Epithelial cell of esophagus (primary cell): ENCODE measurements at regions not wholly inside any gene's neighbourhood (a gene's known extent, or its start where the extent isn't known, plus 50 kb on each side); places are given as distances from the start of the nearest gene placed in this dataset.

Experiments used
- DNase-seq: peaks from one replicate; pipeline ENCODE4 v3.0.0; 2010; ENCODE audit warnings: low read depth
- H3K4me3 ChIP-seq: 2 replicates; pipeline ENCODE4 v1.5.1; 2011; ENCODE audit warnings: mild to moderate bottlenecking, low read length, control low read depth
- TF ChIP-seq, protein P1 (sequence below): IDR thresholded peaks from 2 replicates; pipeline ENCODE4 v1.5.1; 2011; ENCODE audit warnings: low read depth, mild to moderate bottlenecking, low read length, control low read depth, inconsistent platforms; ENCODE audit not compliant: insufficient read depth; ENCODE audit errors: missing control alignments

DNA sequence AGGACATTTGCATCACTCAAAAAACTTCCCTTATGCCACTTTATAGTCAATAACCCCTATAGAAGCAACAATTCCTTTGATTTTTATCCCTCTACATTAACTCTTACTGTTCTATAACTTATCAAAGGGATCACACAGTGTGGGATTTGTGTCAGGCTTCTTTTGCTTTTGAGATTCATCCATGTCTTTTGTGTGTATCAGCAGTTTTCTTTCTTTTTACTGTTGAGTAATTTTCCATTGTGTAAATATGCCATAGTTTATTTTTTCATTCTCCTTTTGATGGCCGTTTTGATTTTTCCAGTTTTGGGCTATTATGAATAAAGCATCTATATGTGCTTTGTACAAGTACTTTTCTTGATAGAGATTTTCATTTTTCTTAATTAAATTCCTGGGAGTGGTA is 657.9 kb downstream of the EPM2A start:
- DNase-seq = no peak
- no peak overlapping the region for H3K4me3 ChIP-seq
- TF ChIP-seq, protein P1, sequence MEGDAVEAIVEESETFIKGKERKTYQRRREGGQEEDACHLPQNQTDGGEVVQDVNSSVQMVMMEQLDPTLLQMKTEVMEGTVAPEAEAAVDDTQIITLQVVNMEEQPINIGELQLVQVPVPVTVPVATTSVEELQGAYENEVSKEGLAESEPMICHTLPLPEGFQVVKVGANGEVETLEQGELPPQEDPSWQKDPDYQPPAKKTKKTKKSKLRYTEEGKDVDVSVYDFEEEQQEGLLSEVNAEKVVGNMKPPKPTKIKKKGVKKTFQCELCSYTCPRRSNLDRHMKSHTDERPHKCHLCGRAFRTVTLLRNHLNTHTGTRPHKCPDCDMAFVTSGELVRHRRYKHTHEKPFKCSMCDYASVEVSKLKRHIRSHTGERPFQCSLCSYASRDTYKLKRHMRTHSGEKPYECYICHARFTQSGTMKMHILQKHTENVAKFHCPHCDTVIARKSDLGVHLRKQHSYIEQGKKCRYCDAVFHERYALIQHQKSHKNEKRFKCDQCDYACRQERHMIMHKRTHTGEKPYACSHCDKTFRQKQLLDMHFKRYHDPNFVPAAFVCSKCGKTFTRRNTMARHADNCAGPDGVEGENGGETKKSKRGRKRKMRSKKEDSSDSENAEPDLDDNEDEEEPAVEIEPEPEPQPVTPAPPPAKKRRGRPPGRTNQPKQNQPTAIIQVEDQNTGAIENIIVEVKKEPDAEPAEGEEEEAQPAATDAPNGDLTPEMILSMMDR = no peak

DNA sequence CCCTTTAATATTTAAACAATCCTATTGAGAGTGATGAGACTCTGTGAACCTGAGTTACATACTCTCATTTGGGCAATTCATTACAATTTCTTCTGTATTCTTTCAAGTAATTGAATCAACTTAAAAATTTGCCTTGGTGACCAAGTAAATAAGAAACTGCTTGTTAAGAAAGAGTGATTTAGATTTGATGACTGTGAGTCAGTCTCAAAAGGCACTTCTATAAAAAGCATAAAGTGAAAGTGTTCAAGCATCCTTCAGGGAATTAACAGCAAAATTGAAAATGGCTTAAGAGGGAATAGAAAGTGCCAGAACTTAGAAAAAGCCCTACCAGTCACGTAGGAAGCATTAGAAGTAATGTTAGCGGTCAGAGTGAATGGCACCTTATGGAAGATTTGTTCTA is 654.7 kb downstream of the EPM2A start:
- DNase-seq = no peak
- TF ChIP-seq, protein P1 = no peak

DNA sequence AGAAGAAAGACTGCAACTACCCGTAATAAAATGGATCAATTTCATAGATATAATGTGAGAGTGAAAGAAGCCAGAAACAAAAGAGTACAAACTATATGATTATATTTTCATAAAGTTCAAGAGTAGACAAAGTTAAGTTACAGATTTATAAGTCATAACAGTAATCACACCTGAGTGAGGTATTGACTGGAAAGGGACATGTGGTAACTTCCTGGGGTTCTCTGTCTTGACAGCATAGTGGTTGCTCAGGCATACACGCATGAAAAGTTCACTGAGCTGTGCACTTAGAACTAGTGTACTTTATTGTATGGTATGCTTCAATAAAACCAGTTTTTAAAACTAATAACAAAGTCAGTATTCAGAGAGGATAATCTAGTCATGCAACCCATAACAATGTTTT is 653.6 kb downstream of the EPM2A start:
- H3K4me3 ChIP-seq = no peak overlapping the region
- no peak for DNase-seq
- TF ChIP-seq, protein P1 = no peak

More for the DNA sequence above, 654.7 kb downstream of the EPM2A start:
- no peak overlapping the region for H3K4me3 ChIP-seq

DNA sequence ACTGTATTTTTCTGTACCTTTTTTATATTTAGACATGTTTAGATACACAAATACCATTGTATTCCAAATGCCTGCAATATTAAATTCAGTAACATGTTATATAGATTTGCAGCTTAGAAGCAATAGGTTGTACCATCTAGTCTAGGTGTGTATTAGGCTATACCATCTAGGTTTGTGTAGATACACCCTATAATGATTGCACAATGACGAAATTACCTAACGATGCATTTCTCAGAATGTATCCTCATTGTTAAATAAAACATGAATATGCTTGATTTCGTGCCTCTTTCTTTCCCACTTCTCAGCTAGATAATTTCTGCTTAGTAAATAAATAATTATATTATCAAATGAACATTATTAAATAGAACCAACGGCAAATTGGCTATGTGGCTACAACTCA is 653.0 kb downstream of the EPM2A start:
- DNase-seq = no peak

DNA sequence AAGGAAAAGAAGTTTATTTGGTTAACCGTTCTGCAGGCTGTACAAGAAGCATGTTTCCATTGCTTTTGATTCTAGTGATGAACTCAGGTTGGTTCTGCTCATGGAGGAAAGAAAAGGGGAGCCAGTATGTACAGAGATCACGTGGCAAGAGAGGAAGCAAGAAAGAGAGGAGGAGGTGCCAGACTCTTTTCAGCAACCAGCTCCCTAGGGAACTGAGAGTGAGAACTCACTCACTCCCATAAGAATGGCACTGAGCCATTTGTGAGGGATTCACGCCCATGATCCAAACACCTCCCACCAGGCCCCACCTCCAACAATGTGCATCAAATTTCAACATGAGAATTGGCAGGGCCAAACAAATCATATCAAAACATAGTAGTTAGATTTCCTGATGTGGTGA is 649.1 kb downstream of the EPM2A start:
- no peak overlapping the region for H3K4me3 ChIP-seq
- TF ChIP-seq, protein P1 = no peak
- DNase-seq = peak; percentile 28

More for the DNA sequence above, 653.0 kb downstream of the EPM2A start:
- TF ChIP-seq, protein P1 = no peak
- no peak overlapping the region for H3K4me3 ChIP-seq

DNA sequence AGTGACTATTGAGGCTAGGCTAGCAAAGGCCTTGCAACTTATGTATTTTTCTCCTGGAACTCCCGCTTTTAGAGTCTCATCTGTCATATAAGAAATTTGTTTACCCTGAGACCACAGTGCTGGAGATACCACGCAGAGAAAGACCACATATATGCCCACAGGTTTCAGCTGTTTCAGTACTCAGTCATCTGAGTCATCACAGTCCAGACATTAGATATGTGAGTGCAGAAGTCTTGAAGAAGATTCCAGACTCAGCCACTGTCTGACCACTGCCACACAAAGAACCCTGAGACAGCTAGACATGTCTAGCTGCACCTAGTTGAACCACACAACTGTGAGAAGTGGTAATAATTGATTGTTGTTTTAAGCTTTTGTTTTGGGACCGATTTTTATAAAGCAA is 648.3 kb downstream of the EPM2A start:
- TF ChIP-seq, protein P1 = no peak
- peak; percentile 43 for DNase-seq
- H3K4me3 ChIP-seq = no peak overlapping the region

DNA sequence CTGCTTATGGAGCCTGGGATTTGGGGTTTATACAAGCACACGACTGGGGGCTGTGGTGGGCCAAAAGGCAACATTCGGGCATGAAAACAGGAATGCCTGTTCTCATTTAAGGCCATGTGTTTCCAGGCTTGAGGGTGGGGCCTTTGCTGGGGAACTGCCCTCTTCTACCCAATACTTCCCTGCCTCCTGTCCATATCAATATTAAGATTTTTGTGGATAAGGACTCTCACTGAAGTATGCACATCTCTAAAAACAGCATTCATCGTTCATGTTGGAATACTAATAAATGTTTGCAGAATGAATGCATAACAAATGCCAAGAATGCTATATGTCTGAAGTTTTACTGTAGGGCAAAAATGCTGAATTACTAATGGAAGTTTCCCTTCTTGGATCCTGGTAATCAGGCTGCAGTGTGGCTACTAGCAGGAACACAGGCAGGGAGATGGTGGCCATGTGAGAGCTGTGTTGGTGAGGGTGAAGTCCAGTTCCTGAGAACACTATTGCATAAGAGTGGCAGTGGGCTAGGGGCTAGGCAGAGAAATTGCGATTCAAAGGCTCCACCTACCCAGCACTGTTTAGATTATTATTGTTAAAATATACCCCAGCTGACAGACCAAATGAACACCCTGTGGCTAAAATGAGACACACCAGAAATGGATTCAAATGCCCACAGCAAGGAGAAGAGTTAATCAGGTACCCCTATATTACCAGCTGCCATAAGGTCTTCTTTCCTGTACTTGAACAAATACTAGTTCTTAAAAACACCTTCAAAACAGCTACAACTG is 644.3 kb downstream of the EPM2A start:
- no peak overlapping the region for H3K4me3 ChIP-seq
- no peak for DNase-seq
- TF ChIP-seq, protein P1 = no peak
